ENCODE measurements at regions not wholly inside any gene's neighbourhood (a gene's known extent, or its start where the extent isn't known, plus 50 kb on each side); places are given as distances from the start of the nearest gene placed in this dataset.

DNA sequence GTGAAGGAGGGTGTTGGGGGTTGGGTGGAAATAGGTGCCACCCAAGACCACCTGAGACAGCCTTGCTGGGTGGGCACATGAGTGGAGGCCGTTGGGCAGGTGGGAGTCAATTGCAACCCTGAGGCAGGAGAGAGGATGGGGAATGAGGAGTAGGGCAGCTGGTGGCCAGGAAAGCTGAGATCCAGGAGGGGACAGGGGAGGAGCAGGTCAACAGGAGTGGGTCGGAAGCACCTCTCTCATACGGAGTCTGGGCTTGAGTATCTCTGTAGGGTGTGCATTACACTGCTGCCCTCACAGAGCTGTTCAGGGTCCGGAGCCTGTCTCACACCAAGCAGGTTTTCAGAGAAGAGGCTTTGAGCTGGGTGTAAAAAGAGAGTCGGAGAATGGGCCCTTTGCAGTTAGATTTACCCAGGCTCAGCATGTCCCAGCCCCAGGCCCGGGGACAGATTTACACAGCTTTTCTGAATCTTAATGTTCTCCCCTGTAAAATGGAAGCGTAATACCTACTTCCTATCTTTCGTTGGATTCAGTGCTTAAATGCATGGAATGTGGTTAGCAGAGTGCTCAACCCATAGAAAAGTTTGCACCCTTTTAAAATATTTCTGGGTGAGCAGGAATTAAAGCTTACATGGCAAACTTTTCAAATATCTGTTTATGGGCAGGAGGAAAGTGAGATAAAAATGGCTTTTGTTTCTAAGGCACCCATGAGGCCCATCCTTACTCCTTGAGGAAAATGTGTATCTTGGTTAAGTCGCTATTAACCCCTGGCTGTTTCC lies 144.0 kb upstream of the MYCN start:
- DNase-seq, result no peak

DNA sequence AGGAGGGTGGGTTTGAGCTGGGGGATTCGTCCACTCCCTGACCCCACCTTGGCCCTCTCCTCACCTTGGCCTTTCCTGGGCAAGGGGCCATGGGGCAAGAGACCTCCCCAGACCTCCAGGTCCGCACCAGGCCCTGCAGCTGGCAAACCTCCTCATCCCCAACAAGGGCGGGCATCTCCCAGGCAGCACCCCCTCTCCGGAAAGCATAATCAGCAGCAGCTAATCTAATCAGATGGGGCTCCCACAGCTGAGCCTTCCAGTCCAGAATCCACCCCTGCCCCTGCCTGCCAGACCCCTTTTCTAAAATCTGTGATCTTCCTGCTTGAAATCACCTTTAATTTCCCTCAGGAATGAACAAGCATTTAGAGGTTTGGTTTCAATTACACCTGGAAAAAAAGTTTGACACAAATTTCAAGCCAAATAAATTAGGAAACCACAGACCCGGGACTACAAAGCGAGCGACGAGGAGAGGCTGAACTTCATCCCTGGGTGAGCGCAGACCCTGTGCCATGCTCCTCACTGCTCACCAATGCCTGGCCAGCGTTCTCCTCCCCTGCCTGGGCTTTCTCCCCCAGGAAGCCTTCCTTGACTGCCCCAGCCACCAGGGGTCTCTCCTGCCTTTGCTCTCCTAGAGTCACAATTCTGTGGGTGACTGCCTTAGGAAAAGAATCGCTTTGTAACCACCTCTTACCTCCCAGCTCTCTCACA lies 143.0 kb upstream of the MYCN start:
- no peak for DNase-seq

DNA sequence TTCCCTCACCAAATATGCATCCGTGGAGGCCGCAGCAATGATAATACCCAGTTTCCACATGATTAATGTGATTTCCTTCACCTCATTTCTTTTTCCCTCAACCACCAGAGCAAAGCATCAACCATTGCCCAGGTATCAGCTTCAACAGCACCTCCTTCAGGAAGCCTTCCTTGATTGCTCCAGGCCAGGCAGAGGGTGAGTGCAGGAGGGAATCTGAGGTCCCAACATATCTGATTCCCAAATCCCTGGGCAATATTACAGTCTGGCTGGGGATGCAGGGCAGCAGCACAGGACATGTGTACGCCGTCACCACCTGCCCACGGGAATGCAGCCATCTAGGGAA lies 142.4 kb upstream of the MYCN start:
- DNase-seq, result no peak

DNA sequence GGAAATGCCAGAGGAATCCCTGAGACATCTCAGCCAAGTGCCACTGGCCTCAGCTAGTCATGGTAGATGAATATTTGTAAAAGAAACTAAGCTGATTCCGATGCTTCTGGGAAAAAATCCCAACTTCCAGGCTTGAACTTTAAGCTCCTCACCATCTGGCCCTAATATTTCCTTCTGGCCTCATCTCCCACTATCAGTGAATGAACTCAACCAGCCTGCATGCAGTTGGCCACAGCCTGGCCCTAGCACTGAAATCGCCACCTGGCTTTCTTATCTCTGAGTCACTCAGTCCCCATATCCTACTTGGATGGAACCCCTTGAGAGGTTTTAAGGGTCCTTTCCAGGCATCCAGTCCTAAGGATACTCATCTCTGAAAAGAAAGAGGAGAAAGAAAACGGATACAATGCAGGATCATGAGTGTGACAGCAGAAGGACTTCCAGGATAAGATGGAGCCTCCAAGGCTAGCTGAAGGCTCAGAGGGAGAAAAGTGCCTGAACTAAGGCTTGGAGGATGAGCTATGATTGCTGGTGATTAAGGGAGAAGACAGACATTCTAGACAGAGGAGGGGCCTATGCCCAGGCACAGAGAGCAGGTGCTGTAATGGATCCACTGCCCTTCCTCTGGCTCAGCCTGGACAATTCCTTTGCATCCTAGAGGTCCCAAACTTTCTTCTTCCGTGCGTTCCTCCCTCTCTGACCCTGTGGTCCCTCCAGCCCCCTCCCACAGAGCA lies 141.5 kb upstream of the MYCN start:
- DNase-seq, result no peak

DNA sequence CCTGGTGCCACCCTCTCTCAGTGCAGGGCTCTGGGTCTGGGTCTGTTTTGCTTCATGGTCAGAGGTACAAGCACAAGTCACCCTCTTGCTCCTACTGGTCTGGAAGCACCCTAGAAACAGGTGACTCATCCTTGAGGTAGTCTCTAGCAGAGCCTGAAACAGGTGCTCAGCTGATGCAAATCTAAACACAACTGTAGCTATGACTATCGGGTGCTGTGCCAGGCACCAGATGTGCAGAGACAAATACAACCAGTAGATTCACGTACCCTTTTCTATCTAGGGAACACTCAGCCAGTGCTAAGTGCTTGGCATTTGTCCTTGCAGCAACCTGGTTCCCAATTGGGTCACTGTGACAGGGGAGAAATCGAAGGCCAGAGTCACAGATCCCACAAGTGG lies 140.9 kb upstream of the MYCN start:
- no peak for DNase-seq

DNA sequence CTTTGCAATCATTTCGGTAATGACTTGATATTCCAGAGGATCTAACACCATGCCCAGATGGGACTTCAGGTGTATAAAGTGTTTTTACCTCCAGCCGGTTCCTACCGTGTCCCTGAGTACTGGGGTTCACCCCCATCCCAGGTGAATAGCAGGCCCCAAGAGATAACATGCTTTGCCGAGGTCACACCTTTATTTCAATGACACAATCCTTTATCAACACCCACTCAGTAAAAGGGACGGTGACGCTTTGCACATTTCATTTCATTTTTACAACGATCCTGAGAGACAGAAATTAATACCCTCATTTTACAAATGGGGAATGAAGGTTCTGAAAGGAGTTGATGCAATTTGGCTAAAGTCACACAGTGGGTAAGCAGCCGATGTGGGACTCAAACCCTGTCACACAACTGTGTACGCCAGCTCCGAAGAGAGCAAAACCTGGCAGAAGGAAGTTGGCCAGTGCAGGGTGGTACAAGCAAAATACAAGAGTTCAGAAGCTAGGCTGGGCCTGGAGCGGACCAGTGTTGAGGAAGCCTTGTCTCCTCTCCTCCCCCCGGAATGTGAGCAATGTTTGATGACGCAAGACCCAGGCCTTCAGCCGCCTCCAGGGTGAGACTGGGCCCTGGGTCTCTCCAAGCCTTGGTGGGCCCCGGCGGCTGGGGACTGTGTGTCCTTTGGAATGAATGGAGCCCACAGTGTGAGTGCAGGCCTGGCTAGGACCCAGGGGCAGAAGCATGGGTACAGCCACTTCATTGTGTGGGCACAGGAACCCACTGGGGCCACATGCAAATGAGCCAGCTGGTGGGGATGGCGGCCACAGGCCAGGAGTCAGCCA lies 139.6 kb upstream of the MYCN start:
- DNase-seq, result no peak

DNA sequence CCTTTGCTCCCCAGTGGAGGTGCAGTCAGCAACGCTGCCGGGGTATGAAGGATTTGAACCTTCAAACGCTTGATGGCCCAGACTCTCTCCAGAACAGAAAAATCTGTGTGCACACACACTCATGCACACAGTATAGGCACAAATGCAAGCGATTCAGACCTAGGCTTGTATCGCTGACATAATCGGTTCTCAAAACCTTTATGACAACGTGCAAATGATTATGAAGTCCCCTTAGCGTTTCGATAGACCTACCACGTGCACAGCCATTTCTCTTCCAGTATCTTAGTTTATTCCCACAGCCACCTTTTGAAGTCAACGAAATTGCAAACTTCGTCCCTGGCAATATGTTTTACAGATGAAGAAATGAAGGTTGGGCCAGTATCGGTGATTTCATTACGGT lies 138.9 kb upstream of the MYCN start:
- no peak for DNase-seq

DNA sequence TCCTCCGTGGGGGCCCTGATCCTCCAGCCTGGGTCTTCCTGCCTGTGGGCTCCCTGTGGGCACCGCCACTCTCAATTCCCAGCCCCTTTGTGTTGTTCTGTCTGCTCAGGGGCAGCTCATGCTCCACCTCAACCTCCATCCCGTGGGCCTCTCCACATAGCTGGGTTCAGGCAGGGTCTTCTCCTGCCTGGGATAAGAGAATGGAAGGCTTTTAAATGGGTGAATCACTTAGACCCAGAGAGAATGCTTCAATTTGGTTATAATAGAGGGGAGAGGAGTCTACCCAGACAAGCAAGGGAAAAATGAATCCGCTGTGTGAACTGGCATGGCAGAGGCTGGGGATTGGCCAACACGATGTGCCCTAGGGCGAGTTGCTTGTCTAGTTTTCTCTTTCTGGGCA lies 138.4 kb upstream of the MYCN start:
- no peak for DNase-seq

DNA sequence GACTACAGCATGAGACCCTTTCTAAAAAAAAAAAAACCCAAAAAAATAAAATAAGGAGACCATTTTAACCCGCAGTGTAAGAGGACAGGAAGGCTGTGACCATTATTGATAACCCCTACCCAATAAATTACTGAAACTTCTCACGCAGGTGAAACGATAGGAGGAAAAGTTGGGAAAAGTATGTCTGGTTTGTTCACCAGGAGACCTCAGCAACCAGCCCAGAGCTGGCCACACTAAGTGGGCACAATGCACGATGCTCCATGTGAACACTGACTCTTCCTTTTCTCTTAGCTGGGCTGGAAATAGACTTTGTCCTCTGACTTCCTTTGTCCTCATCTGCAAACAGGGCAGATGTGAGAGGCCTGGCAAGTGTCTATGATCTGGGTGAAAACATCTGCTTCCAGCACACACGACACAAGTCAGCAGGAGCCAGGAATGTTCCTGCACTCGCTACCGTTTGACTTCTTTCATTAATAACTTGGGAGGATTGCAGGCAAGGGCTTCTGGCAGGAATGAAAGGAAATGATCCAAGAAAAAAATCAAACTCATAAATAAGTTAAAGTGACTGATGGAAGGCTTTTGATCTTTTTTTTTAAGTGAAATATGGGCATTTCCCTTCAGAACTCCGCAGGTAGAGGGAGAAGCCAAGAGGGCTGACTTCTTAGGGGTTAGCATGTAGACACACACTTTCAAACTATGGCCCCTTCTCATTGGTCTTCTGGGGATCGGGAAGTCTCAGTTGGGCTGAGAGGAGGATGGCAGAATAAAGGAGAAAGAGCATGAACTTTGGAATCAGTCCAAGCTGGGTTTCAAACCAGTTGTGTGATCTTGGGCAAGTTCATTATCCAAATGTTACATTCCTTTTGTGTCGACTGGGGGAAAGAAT lies 137.4 kb upstream of the MYCN start:
- peak; percentile 25 for DNase-seq

DNA sequence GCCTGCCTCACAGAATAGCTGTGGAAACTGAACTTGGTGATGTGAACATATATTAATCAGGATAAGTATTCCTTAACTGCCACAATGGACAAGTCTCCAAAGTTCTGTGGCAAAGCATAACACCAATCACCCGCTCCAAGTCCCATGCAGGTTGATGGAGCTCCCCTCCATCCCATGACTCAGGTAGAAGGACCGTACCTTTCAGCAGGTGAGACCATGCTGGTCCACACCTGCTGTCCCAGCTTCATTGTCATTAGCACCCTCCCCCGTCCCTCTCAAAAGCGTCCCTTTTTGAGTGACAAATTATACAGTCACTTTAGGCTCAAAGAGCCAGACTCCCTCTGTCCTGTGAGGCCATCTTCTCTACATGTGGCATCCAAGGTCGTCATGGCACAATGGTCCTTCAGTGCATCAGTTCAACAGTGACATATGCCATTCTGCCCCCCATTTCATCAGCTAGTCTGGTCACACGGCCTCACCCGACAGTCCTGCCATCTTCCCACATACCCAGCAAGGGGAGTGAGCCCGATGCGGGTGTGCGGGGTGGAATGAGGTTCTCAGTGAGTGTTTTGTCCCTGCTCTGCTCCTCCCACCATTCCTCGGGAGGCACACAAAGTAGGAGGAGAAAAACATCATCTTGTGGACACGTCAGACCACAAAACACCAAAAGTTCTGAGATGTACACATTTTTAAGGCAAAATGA lies 136.7 kb upstream of the MYCN start:
- no peak for DNase-seq

DNA sequence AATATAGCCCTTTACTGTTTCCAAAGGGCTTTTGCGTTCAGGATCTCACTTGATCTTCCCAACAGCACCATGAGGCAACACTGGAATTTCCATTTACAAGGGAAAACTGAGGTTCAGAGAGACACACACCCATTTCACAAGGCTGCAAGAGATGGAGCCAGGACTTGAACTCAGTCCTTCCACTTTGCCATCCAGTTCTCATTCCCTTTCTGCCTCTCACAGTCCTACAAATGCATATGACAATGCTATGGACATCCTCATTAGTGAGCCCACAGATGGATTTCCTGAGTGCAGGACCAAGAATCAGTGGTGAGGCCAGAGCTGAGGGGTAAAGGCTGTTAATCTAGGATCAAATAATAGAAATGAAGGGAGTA lies 136.1 kb upstream of the MYCN start:
- DNase-seq, result no peak

DNA sequence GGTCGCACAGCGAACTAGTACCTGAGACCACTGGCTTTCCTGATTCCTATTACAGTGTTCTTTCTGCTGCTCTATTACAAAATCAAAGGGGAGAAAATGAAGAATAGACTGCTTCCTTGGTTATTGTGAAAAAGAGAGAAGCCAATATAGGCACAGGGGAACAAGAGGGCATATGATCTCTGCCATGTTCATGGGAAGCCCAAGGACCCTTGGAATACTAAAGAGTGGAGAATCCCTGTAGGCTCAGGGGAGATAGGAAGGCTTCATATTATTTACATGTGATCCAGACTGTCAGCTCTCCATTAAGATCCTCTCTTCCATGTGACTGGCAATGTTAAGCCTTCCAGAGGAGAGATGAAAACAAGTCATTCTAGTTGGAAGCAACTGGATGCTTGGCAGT lies 135.7 kb upstream of the MYCN start:
- DNase-seq, result no peak

DNA sequence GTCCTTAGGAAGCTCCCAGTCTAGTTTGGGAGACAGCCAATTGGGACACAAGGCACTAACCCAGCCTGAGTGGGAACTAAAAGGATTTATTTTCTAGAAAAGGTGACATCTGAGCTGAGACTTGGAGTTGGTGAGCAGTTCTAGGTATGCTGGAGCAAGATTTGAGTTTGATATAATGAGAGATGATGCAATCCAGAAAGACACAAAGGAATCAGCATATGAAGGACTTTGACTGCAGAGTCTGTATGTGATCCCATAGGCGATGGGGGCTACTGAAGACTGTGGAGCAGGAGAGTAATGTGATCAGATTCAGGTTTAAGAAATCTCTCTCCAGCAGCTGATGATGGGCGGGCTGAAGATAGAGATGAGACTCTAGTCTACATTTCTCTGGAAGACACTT lies 135.1 kb upstream of the MYCN start:
- DNase-seq, result no peak

DNA sequence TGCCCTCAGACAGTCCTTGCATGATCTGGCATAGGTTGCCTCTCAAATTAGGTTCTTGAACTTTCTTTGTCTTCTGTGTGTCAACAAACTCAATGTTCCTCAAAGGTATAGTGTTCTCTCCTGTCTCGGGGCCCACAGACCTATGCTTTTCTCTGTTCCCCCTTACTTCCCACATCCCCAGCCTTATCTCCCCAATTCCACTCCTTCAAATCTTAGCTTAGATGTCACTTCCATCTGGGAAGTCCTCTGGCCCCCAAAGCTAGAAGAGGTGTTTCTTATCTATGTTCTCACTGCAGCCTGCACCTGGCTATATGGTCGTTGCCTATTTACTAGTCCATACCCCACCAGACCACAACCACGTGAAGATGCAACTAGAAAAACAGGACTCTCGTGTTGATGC lies 134.6 kb upstream of the MYCN start:
- no peak for DNase-seq

DNA sequence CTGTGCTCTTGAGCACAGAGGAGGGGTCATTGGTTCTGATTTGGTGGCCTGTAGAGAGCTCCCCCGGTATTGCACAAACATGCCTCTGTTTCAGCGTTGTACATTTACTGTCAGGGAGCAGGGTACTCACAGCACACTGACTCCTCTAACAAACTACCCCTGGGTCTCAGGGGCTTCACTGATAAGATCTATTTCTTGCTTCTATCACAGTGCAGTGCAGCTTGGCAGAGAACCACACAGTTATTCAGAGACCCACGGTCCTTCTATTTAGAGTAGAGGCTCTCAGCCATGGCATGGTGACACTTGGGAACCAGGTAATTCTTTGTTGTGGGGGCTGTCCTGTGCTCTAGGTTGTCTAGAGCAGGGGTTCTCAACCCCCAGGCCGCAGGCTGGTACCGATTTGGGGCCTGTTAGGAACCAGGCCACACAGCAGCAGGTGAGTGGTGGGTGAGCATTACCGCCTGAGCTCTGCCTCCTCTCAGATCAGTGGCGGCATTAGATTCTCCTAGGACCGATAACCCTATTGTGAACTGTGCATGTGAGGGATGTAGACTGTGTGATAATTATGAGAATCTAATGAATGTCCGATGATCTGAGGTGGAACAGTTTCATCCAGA lies 133.4 kb upstream of the MYCN start:
- no peak for DNase-seq

DNA sequence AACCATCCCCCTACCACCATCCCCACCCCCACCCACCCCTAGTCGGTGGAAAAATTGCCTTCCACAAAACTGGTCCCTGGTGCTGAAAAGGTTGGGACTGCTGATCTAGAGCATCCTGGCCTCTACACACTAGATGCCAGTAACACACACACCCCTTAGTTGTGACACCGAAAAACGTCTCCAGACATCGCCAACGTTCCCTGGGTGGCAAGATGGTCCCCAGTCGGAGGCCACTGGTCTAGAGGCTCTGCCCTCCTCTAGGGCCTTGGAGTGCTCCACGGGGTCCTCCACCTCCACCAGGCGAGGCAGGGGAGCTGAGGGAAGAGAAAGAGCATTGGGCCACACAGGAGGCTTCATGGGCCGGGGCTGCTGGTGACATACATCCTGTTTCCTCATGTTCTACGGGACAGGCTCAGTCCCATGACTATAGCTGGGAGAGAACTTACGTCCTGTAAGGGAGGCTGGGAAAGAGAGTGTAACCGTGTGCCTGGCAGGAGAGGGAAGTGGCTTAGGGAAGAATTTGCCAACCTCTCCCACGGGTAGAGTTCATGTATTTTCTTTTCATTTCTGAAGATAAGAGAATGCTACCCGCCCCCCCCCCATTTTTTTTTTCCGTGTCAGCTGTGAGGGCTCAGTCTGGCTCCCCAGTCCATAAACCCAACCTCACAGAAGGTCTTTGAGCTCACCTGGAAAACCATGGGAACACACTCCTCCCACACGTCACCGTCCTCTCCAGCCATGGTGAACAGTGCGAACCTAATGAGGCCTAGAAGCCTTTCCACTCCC lies 132.7 kb upstream of the MYCN start:
- no peak for DNase-seq

DNA sequence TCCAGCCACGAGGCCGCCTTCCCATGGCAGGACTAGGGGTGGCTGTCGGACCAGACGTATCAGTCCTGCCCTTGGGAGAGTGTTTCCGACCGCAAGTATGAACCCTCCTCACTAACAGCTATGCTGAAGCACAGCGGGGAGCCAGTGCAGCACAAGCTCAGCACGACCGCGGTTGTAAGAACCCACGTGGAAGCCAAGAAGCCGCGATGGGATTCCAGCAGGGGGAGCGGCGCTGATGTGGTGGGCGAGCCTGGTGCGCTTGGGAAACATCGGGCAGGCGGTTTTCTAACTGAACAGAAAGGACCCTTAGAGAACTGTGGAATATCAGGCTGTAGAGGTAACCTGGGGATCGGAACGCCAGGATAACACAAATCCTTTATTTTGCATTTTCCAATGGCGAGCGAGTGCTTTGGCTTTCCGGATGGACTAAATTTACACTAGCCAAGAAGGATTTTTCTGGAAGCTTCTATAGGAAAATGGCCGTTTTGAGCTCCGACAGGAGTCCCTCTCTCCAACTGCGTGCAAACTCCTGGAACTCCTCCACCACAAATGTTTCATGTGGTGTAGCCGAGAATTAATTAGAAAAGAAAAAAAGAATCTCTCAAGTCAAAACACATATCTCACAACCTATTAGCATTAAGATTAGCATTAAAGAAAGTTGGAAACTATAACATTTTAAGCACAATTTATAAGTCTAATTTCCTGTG lies 132.0 kb upstream of the MYCN start:
- peak; percentile 32 for DNase-seq

DNA sequence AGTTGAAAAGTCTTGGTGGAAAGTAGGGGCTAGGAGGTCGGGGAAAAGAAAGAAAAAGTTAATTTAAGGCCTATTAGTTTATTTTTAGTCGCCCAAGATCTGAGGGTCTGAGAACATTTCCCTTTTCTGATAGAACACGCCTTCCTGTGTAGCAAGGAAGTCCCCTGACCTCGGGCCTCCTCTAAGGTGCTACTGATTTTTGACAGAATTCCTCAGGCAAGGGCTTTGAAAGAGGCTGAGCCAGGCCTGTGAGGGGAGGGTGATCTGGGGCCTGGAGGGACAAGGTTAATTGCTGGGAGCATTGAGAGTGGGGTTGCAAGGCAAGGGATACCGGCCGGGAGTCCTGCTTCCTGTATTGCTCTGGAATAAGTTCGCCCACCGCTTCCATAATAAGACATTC lies 131.4 kb upstream of the MYCN start:
- no peak for DNase-seq

DNA sequence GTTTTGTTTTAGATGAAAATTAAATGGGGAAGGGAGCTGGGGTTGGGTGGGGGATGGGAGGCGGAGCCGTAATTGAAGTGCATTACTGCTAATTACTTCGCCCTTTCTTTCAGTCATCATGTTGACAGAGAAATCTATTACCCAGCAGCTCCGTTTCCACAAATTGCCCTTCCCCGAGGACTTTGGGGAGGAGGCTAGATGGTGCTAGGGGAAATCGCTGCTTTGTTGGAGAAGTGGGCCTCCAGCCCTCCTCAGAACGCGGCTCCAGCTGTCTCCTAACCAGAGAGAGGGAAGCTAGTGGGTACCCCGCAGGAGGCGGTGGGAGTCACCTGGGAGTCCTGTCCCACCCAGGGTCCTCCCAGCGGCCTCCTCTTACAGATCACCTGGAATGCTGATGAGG lies 130.9 kb upstream of the MYCN start:
- DNase-seq, result no peak

Measured in skin of body (tissue), 1 donor.